ENCODE measurements at regions not wholly inside any gene's neighbourhood (a gene's known extent, or its start where the extent isn't known, plus 50 kb on each side); places are given as distances from the start of the nearest gene placed in this dataset.

DNA sequence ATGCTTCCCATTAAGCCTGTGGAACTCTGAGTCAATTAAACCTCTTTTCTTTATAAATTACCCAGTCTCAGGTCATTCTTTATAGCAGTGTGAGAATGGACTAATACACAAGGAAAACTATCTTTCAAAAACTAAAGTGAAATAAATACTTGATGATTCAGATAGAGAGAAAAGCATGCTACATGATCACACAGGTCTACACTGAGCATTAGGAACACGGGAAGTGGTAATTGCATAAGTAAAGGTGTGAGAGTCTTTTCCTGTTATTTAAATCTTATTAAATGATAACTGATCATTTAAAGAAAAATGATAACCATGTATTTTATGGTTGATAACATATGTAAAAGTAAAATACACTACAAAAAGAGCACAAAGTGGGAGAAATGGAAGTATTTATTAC, 812.0 kb upstream of the RAB6C start:
- no peaks in the 10 kb centered on the region for H3K4me1 ChIP-seq (ENCODE audit: insufficient read depth, poor library complexity, severe bottlenecking)
- DNase-seq (ENCODE audit: low spot score) (no peak), ATAC-seq (ENCODE audit: low read depth) (no peak)
- no peaks in the 10 kb centered on the region for H3K9me3 ChIP-seq (ENCODE audit: severe bottlenecking)
- no peaks in the 10 kb centered on the region for H3K36me3 ChIP-seq (ENCODE audit: low read depth)
- no peaks in the 10 kb centered on the region for H3K27me3 ChIP-seq (ENCODE audit: insufficient read depth, poor library complexity, severe bottlenecking)
- H3K27ac ChIP-seq (ENCODE audit: poor library complexity, severe bottlenecking) = no peak overlapping the region
- no peak overlapping the region for H3K4me3 ChIP-seq (ENCODE audit: severe bottlenecking)
- TF ChIP-seq CTCF (IDR thresholded peaks at IDR 0.05; ENCODE audit: poor library complexity, severe bottlenecking) = no peak

DNA sequence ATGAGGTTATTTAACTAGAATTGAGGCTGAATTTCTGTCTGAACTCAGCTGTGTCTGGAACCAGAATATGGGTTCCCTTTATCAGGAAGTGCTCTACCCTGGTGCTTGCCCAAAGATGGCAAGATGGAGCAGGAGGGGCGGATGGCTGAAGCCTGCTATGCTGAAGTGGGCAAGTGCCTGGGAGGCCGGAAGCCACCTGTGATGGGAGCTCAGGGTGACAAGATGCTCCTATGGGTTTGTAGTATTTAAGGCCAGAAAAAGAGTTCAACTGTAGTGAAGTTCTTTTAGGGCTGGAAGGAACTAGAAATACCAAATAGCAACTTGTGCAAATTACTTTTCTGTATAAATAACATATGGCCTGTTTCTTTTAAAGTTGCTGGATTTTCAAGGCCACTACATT, 808.9 kb upstream of the RAB6C start:
- DNase-seq (ENCODE audit: low spot score) (no peak), ATAC-seq (ENCODE audit: low read depth) (no peak)
- Histone ChIP-seq H3K4me3 (ENCODE audit: severe bottlenecking) (no peak overlapping the region), H3K27me3 (ENCODE audit: insufficient read depth, poor library complexity, severe bottlenecking) (no peaks in the 10 kb centered on the region), H3K27ac (ENCODE audit: poor library complexity, severe bottlenecking) (no peak overlapping the region), H3K36me3 (ENCODE audit: low read depth) (no peaks in the 10 kb centered on the region), H3K9me3 (ENCODE audit: severe bottlenecking) (no peaks in the 10 kb centered on the region), H3K4me1 (ENCODE audit: insufficient read depth, poor library complexity, severe bottlenecking) (no peaks in the 10 kb centered on the region)
- TF ChIP-seq CTCF (IDR thresholded peaks at IDR 0.05; ENCODE audit: poor library complexity, severe bottlenecking) = no peak

DNA sequence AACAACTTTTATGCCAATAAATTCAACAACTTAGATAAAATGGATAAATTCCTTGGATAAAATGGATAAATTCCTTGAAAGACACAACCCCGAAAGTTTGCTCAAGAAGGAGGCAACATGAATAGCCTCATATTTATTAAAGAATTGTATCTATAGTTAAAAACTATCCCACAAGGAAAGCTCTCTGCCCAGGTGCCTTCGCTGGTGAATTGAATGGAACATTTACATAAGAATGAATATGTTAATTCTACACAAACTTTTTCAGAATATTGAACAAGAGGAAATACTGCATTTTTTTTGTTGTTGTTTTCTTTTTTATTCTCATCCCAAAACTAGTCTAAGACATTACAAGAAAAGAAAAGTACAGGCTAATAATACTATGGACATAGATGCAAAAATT, 805.3 kb upstream of the RAB6C start:
- no peaks in the 10 kb centered on the region for H3K4me1 ChIP-seq (ENCODE audit: insufficient read depth, poor library complexity, severe bottlenecking)
- no peak for ATAC-seq (ENCODE audit: low read depth)

DNA sequence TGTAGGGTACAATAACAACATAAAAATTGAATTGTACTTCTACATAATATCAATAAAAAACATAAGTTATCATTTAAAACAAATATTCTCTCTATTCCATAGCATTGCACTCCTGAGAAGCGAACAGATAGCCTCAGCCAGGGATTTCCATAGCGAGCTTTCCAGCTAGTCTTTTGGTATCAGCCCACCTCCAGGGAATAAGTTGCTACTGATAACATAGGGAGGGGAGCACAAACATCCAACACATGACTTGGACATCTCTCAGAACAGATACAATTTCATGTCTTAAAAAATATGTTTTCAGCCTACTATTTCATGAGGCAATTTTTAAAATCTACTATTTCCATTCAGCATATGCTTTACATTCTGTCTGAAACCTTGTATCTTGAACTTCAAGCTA, 804.4 kb upstream of the RAB6C start:
- no peak overlapping the region for H3K27ac ChIP-seq (ENCODE audit: poor library complexity, severe bottlenecking)
- no peaks in the 10 kb centered on the region for H3K9me3 ChIP-seq (ENCODE audit: severe bottlenecking)
- no peak overlapping the region for H3K4me3 ChIP-seq (ENCODE audit: severe bottlenecking)
- TF ChIP-seq CTCF (IDR thresholded peaks at IDR 0.05; ENCODE audit: poor library complexity, severe bottlenecking) = no peak
- no peaks in the 10 kb centered on the region for H3K36me3 ChIP-seq (ENCODE audit: low read depth)
- no peak for DNase-seq (ENCODE audit: low spot score)
- H3K4me1 ChIP-seq (ENCODE audit: insufficient read depth, poor library complexity, severe bottlenecking) = no peaks in the 10 kb centered on the region
- no peaks in the 10 kb centered on the region for H3K27me3 ChIP-seq (ENCODE audit: insufficient read depth, poor library complexity, severe bottlenecking)
- ATAC-seq (ENCODE audit: low read depth) = no peak

More for the DNA sequence above, 805.3 kb upstream of the RAB6C start:
- Histone ChIP-seq H3K36me3 (ENCODE audit: low read depth) (no peaks in the 10 kb centered on the region), H3K27me3 (ENCODE audit: insufficient read depth, poor library complexity, severe bottlenecking) (no peaks in the 10 kb centered on the region), H3K27ac (ENCODE audit: poor library complexity, severe bottlenecking) (no peak overlapping the region), H3K9me3 (ENCODE audit: severe bottlenecking) (no peaks in the 10 kb centered on the region), H3K4me3 (ENCODE audit: severe bottlenecking) (no peak overlapping the region)
- no peak for DNase-seq (ENCODE audit: low spot score)
- TF ChIP-seq CTCF (IDR thresholded peaks at IDR 0.05; ENCODE audit: poor library complexity, severe bottlenecking) = no peak

DNA sequence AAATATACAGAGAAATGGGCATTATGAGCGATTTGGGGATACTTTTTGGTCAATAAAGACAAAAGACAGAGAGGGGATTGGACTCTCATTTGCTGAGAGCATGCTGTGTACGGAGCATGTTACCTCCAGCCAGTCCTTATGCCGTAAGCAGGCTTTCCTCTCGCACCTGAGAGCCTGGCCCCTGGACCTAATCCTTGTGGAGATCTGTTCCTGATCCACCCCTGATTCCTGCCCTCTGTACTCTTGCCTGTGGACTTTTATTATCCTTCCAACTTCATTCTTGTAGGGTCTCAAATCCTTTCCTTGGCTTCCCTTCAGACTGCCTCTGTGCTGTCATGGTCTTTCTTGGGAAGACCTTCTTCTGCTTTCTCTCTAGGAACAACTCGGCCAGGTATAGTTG, 803.1 kb upstream of the RAB6C start:
- Histone ChIP-seq H3K36me3 (ENCODE audit: low read depth) (no peaks in the 10 kb centered on the region), H3K27ac (ENCODE audit: poor library complexity, severe bottlenecking) (no peak overlapping the region), H3K4me3 (ENCODE audit: severe bottlenecking) (no peak overlapping the region), H3K9me3 (ENCODE audit: severe bottlenecking) (no peaks in the 10 kb centered on the region), H3K4me1 (ENCODE audit: insufficient read depth, poor library complexity, severe bottlenecking) (no peaks in the 10 kb centered on the region), H3K27me3 (ENCODE audit: insufficient read depth, poor library complexity, severe bottlenecking) (no peaks in the 10 kb centered on the region)
- no peak for ATAC-seq (ENCODE audit: low read depth)
- TF ChIP-seq CTCF (IDR thresholded peaks at IDR 0.05; ENCODE audit: poor library complexity, severe bottlenecking) = no peak
- DNase-seq (ENCODE audit: low spot score) = no peak
